DND-41 (cell line): ENCODE measurements at regions not wholly inside any gene's neighbourhood (a gene's known extent, or its start where the extent isn't known, plus 50 kb on each side); places are given as distances from the start of the nearest gene placed in this dataset.

Experiments
- CTCF ChIP-seq: IDR thresholded peaks from 2 replicates; pipeline ENCODE4 v1.5.1; 2012; ENCODE audit warnings: borderline replicate concordance, low read length, moderate library complexity, mild to moderate bottlenecking; ENCODE audit not compliant: poor library complexity, severe bottlenecking; ENCODE audit errors: extremely low read depth
- EZH2 ChIP-seq: IDR thresholded peaks from 3 replicates; pipeline ENCODE4 v1.6.1; 2012; ENCODE audit warnings: borderline replicate concordance, low read depth, mild to moderate bottlenecking, moderate library complexity, low read length, inconsistent platforms; ENCODE audit not compliant: severe bottlenecking

- TF ChIP-seq CTCF (no peak), EZH2 (no peak)
These were observed 104.5 kb downstream of the NGF start for GRCh38 chr1:115233598-115233997.
